CD4-positive, alpha-beta T cell treated with Interleukin-15 for 1 hour (primary cell): ENCODE measurements at regions not wholly inside any gene's neighbourhood (a gene's known extent, or its start where the extent isn't known, plus 50 kb on each side); places are given as distances from the start of the nearest gene placed in this dataset.
A peak's percentile ranks its signal among the peaks of the same experiment; 100 is the strongest.

Experiments
- DNase-seq: peaks from one replicate; pipeline ENCODE4 v3.0.0-alpha.2; 2020

DNA sequence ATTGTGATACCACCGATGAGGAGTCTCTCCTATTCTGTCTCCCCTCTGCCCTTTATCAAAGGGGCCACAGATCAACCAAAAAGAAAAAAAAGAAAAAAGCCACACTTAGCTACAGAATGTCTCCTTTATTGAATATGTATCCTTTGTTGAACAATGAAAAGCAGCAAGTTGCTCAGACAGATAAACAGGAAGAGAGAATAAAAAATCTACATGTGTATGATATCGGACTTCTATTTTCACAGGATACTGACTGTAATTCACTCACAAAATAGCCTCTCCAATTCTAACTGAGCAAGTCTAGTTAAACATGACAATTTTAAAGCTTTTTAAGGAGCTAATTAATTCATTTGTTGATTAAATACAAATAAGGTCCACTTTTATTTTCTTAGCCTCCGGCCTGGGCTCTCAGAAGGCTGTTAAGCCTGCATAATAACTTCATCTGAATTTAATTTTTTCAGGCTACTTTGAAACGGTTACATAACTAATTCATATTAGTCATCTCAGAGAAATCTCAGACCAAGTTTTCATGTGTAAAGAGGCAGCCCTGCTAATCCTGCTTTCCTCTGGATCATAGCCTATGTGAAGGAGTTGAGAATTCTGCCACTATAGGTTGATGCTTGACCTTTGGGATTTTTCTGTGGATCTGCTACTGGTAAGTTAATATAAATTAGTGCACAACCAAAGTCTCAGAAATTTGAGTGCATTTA lies 304.1 kb upstream of the NR5A2 start:
- no peak for DNase-seq

DNA sequence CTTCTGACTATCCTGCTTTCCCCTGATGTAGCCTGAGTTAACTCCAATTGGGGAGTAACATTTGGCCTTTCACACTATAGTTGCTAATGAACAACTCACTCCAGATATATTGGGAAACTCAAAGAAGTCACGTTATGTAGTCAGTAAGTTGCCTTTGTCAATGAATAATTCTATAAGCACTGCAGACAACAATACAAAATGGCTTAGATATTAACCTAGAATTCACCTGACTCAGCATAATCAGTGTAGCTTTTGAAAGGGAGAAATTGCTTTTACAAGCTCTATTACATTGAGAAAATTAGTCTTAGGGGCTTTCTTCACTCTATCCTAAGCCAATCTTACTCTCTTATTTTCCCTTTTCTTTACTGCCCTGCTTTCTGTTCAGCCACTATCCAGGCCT lies 303.5 kb upstream of the NR5A2 start:
- no peak for DNase-seq

DNA sequence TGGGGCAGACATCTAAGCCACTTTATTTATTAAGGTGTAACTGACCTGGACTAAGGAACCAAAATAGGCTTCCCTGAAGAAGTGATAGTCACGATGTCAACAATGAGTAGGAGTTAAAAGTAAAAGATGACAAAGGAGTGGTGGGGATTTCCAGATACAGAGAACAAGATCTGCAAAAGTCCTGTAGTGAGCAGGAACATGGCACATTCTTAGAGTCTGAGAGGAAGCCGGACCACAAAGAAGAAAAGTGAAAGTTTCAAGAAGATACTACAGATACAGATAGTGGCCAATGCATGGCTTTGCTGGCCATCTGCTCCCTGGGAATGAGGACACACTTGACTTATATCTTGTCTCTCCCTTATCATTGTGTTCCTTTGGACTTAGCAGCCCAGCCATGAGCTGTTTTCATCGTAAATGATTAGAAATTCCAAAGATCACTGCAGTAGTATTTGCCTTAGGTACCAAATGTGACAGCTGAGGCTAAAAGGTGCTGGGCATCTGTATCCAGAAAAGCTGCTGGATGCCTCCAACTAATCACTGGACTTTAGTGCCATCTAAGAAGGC lies 302.4 kb upstream of the NR5A2 start:
- no peak for DNase-seq

DNA sequence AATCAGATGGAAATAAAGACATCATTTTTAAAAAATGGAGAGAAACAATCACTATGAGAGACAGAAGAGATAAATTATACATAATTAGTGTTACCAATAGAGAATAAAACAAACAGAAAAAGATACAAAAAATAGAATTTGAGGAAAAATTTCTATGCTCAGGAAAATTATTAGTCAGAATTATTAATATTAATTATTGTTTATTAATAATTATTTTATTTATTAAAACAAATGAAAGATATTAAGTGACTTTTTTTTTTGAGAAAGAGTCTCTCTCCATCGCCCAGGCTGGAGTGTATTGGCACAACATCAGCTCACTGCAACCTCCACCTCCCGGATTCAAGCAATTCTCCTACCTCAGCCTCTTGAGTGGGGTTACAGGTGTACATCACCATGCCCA lies 299.8 kb upstream of the NR5A2 start:
- DNase-seq = no peak

- no peak for DNase-seq
These were observed 299.2 kb upstream of the NR5A2 start for GRCh38 chr1:199728345-199728744.

DNA sequence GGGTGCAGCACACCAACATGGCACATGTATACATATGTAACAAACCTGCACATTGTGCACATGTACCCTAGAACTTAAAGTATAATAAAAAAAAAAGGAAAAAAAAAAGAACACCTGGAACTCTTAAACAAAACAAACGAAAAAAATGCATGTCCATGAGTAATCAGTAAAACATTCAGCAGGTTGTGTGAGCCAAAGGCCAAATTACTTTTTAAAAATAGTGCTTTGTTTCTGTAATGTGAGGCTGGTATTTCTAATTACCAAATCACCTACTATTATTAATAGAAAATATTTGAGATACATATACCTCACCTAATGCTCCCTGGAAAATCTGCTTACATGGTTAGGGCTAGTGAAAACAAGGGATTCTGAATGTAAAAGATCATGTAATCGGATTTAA lies 294.4 kb upstream of the NR5A2 start:
- no peak for DNase-seq

GRCh38 chr1:199734186-199734585 lies 293.3 kb upstream of the NR5A2 start:
- DNase-seq = no peak

GRCh38 chr1:199735660-199736059 lies 291.9 kb upstream of the NR5A2 start:
- DNase-seq = no peak

GRCh38 chr1:199736646-199737045 lies 290.9 kb upstream of the NR5A2 start:
- DNase-seq = no peak

DNA sequence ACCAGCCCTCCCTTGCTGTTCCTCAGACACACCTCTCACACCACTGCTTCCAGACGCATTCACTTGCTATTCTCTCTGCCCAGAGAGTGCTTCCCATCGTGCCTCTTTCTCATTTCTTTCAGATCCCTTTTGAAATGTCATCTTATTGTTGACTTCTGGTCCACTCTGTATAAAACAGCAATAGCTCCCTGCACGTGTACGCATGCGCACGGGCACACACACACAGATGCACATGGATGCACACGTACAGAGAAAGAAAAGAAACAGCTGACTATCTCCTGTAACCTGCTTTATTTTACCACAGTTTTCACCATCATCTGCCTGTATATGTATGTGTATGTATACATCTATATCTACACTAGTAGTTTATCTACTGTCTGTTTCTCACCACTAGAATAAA lies 285.9 kb upstream of the NR5A2 start:
- no peak for DNase-seq

GRCh38 chr1:199742547-199742946 lies 285.0 kb upstream of the NR5A2 start:
- peak; percentile 51 for DNase-seq

- DNase-seq = no peak
These were observed 284.3 kb upstream of the NR5A2 start for GRCh38 chr1:199743227-199743626.

- DNase-seq = no peak
These were observed 280.7 kb upstream of the NR5A2 start for GRCh38 chr1:199746666-199747384.

- no peak for DNase-seq
These were observed 279.5 kb upstream of the NR5A2 start for GRCh38 chr1:199747984-199748383.

- no peak for DNase-seq
These were observed 276.0 kb upstream of the NR5A2 start for GRCh38 chr1:199751506-199751905.

- no peak for DNase-seq
These were observed 275.4 kb upstream of the NR5A2 start for GRCh38 chr1:199751962-199752687.

DNA sequence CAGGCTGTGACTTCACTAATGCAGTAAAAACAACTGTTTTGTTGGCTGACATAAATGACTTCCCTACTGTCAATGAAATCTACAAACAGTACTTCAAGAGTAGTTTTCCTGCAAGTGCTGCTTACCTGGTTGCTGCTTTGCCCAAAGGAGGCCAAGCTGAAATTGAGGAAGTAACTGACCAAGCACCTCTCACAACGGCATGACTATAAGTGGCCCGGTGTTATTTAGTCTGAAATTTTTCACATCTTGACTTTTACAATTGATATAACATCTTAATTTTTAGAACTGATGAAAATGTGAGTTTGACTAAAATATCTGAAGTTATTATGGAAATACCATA lies 274.9 kb upstream of the NR5A2 start:
- DNase-seq = no peak

GRCh38 chr1:199753513-199753912 lies 274.0 kb upstream of the NR5A2 start:
- DNase-seq = no peak

DNA sequence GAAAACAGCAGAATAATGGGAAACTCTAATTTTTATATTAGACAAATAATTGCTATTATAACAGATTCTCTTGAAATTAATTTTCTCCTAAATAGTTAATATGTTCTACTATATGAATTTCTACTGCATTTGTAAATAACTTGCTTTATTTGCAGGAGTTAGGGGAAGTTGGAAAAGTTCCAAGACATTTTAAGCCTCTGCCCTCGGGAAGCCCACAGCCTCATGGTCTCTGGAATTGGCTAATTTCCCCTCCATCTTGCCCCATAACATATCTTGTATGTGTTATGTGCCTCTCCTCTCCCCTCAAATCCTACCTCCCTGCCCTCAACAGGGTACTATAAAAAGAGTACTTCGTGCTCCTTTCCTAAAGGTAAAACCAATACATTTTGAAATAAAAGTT lies 271.4 kb upstream of the NR5A2 start:
- DNase-seq = no peak

DNA sequence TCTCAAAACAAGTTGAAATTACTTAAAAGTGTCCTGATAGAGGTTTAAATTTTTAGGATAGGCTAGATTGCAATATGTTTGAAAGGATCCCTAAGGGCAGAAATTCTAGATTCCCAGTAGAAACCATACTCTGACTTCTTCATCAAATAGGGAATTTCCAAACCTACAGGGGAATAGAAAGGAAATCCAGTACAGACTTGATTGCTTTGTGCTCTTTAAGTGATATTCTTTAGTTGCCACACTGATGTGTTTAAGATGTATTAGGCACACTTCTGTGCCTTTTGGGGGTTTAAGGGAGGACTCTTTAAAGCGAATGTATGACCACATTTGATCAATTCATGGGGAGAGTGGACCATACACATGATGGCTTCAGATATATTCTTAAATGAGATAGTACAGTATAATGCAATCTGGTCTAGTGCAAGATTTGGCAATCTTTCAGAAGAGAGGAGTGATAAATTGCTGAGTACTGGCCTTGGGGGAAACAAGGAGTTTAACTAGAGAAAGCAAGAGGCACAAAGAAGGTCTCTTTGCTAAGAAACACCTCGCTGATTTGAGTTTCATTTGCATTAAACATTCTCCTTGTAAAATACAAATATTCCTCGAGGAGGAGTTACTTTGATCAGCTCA lies 268.8 kb upstream of the NR5A2 start:
- DNase-seq = no peak

- no peak for DNase-seq
These were observed 268.2 kb upstream of the NR5A2 start for GRCh38 chr1:199759268-199759730.

DNA sequence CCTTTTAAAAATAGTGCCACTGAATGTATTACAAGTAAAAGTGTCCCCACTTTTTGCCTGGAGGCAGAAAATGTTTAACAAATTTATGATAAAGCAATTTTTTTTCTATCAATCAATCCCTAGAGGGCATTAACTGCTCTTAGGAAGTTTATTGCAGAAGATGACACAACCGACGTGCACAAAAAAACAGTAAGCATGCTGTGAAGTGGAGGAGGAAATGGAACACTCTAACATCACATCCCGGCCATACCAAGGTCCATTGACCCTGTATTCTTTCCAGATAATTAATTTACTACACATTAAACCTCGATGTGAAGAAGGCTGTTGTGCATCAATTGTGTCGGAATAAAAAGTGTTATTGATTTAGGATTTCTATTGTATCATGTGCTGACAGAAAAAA lies 264.9 kb upstream of the NR5A2 start:
- no peak for DNase-seq

- no peak for DNase-seq
These were observed 261.2 kb upstream of the NR5A2 start for GRCh38 chr1:199766218-199766792.
